MM.1S (cell line): ENCODE measurements at regions not wholly inside any gene's neighbourhood (a gene's known extent, or its start where the extent isn't known, plus 50 kb on each side); places are given as distances from the start of the nearest gene placed in this dataset.

Experiments
- DNase-seq: peaks from one replicate; pipeline ENCODE4 v3.0.0-alpha.2; 2015
- H2AFZ ChIP-seq: fragments of 300-600 bp; sonication (generic); 2 replicates; pipeline ENCODE4 v1.6.0; 2016; ENCODE audit warnings: antibody characterized with exemption, low read length
- H3F3A ChIP-seq: fragments of 300-600 bp; sonication (generic); 2 replicates; pipeline ENCODE4 v1.6.1; 2016; ENCODE audit warnings: mild to moderate bottlenecking, antibody characterized with exemption, low read length, moderate library complexity, mixed read lengths; ENCODE audit not compliant: insufficient read depth
- H3K27ac ChIP-seq: fragments of 300-600 bp; sonication (generic); 2 replicates; pipeline ENCODE4 v1.5.1; 2016; ENCODE audit warnings: mild to moderate bottlenecking, low read length
- H3K27me3 ChIP-seq: fragments of 300-600 bp; sonication (generic); replicated peaks from 2 replicates; pipeline ENCODE4 v1.6.0; 2016; ENCODE audit warnings: low read length; ENCODE audit not compliant: insufficient read depth
- H3K36me3 ChIP-seq: fragments of 300-600 bp; sonication (generic); replicated peaks from 2 replicates; pipeline ENCODE4 v1.6.1; 2016; ENCODE audit warnings: mild to moderate bottlenecking, low read length, mixed read lengths; ENCODE audit not compliant: insufficient read depth
- H3K4me1 ChIP-seq: fragments of 300-600 bp; sonication (generic); 2 replicates; pipeline ENCODE4 v1.6.1; 2016; ENCODE audit warnings: low read length, mixed read lengths
- H3K4me2 ChIP-seq: fragments of 300-600 bp; sonication (generic); 2 replicates; pipeline ENCODE4 v1.6.0; 2016; ENCODE audit warnings: low read depth, low read length
- H3K4me3 ChIP-seq: fragments of 300-600 bp; sonication (generic); 2 replicates; pipeline ENCODE4 v1.5.1; 2016; ENCODE audit warnings: low read length, mixed read lengths
- H3K79me2 ChIP-seq: fragments of 300-600 bp; sonication (generic); 2 replicates; pipeline ENCODE4 v1.6.1; 2016; ENCODE audit warnings: mixed run types, low read length, mixed read lengths
- H3K9ac ChIP-seq: fragments of 300-600 bp; sonication (generic); 2 replicates; pipeline ENCODE4 v1.6.1; 2016; ENCODE audit warnings: low read length, mixed read lengths
- H3K9me2 ChIP-seq: fragments of 300-600 bp; sonication (generic); replicated peaks from 2 replicates; pipeline ENCODE4 v1.6.1; 2016; ENCODE audit warnings: mild to moderate bottlenecking, low read length, mixed read lengths; ENCODE audit not compliant: insufficient read depth
- H3K9me3 ChIP-seq: fragments of 300-600 bp; sonication (generic); replicated peaks from 2 replicates; pipeline ENCODE4 v1.6.1; 2016; ENCODE audit warnings: mild to moderate bottlenecking, low read length, mixed read lengths; ENCODE audit not compliant: insufficient read depth
- H4K20me1 ChIP-seq: fragments of 300-600 bp; sonication (generic); 2 replicates; pipeline ENCODE4 v1.6.1; 2016; ENCODE audit warnings: mild to moderate bottlenecking, low read length, moderate library complexity, mixed read lengths; ENCODE audit not compliant: insufficient read depth
- EZH2 ChIP-seq: fragments of 300-600 bp; sonication (generic); optimal IDR thresholded peaks from 2 replicates; pipeline ENCODE3; 2017; ENCODE audit warnings: low read depth, mild to moderate bottlenecking, antibody characterized with exemption, low read length, mixed read lengths
- EZH2phosphoT487 ChIP-seq: fragments of 300-600 bp; sonication (generic); IDR thresholded peaks from 2 replicates; pipeline ENCODE4 v1.6.1; 2018; ENCODE audit warnings: antibody characterized with exemption, low read length
- TF ChIP-seq, protein P1 (sequence below): fragments of 300-600 bp; sonication (generic); IDR thresholded peaks from 2 replicates; pipeline ENCODE4 v1.5.1; 2016; ENCODE audit warnings: antibody characterized with exemption, low read length, mixed read lengths

DNA sequence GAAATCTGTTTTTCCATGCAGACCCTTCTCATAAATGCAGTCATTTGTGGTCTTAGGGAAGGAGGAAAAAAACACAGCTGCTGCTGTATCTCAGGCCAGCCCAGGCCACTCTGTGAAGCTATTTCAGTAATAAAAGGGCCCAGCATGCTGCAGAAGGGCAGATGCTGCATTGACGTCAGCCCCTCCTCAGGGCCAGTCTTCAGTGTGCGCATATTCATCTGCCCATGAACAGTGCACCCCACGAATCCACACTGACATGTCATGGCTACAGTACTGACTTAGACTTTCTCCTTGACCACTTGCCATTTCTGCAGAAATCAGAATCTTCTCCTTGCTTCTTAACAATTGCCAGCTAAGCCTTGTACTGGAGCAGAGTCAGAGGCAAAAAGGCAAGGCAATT, 304.7 kb downstream of the GABRG2 start:
- no peaks in the 10 kb centered on the region for H3K9me3 ChIP-seq
- no peaks in the 10 kb centered on the region for H3K9me2 ChIP-seq
- no peak overlapping the region for H3K27ac ChIP-seq
- H3K9ac ChIP-seq, result no peak overlapping the region
- H3K79me2 ChIP-seq, result no peaks in the 10 kb centered on the region
- H4K20me1 ChIP-seq, result no peaks in the 10 kb centered on the region
- no peak overlapping the region for H3K4me2 ChIP-seq
- TF ChIP-seq, protein P1, sequence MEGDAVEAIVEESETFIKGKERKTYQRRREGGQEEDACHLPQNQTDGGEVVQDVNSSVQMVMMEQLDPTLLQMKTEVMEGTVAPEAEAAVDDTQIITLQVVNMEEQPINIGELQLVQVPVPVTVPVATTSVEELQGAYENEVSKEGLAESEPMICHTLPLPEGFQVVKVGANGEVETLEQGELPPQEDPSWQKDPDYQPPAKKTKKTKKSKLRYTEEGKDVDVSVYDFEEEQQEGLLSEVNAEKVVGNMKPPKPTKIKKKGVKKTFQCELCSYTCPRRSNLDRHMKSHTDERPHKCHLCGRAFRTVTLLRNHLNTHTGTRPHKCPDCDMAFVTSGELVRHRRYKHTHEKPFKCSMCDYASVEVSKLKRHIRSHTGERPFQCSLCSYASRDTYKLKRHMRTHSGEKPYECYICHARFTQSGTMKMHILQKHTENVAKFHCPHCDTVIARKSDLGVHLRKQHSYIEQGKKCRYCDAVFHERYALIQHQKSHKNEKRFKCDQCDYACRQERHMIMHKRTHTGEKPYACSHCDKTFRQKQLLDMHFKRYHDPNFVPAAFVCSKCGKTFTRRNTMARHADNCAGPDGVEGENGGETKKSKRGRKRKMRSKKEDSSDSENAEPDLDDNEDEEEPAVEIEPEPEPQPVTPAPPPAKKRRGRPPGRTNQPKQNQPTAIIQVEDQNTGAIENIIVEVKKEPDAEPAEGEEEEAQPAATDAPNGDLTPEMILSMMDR, result no peak
- TF ChIP-seq EZH2phosphoT487, result no peak
- no peak overlapping the region for H2AFZ ChIP-seq
- no peak for DNase-seq
- H3K4me3 ChIP-seq, result no peak overlapping the region
- H3K36me3 ChIP-seq, result no peaks in the 10 kb centered on the region
- no peaks in the 10 kb centered on the region for H3K4me1 ChIP-seq
- H3F3A ChIP-seq, result no peaks in the 10 kb centered on the region
- H3K27me3 ChIP-seq, result no peaks in the 10 kb centered on the region

DNA sequence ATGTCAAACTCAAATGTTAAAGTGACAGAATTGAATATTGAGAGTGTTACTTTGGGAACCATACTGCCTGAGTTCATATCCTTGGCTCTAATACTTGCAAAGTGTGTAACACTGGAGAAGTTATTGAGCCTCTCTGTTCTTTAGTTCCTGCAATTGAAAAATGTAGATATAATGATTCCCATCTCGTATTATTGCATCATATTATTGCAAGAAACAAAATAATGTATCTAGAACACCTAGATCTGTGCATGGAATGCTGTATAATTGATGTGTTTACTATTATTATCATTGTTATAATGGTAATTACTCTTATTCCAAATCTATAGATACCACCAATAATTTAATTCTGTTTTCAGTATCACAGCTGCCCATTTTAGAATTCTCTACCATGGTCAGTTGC, 310.3 kb downstream of the GABRG2 start:
- H3K36me3 ChIP-seq, result no peaks in the 10 kb centered on the region
- no peak for DNase-seq

DNA sequence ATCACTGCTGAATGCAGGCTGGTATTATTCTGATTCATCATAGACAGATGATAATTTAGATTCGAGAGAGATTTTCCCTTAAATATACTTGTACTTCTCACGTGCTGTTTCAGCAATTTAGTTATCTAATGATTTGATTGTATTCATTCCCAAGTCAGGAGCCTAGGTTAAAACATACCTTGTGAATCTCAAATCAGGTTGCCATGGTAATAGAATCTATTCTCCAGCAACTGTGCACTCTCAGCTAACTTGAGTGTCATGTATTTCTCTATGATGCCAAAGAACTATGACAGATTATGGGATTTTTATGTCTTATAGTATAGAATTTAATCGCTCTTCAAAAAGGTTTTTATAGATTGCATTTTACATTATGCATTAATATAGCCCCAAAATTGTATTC, 315.3 kb downstream of the GABRG2 start:
- Histone ChIP-seq H2AFZ (no peak overlapping the region), H3K9me2 (no peaks in the 10 kb centered on the region), H3K4me2 (no peak overlapping the region), H3K4me3 (no peak overlapping the region), H3K27me3 (no peaks in the 10 kb centered on the region), H3K79me2 (no peaks in the 10 kb centered on the region), H3K4me1 (no peaks in the 10 kb centered on the region), H3K9ac (no peak overlapping the region), H3F3A (no peaks in the 10 kb centered on the region), H4K20me1 (no peaks in the 10 kb centered on the region), H3K27ac (no peak overlapping the region), H3K9me3 (no peaks in the 10 kb centered on the region), H3K36me3 (no peaks in the 10 kb centered on the region)
- no peak for DNase-seq
- TF ChIP-seq EZH2phosphoT487 (no peak), EZH2 (no peak)
- TF ChIP-seq, protein P1, result no peak

More for the DNA sequence above, 310.3 kb downstream of the GABRG2 start:
- no peaks in the 10 kb centered on the region for H3K9me3 ChIP-seq
- TF ChIP-seq EZH2phosphoT487, result no peak
- TF ChIP-seq EZH2, result no peak
- TF ChIP-seq, protein P1, result no peak
- no peaks in the 10 kb centered on the region for H3K27me3 ChIP-seq
- H3K4me2 ChIP-seq, result no peak overlapping the region
- H3K4me1 ChIP-seq, result no peaks in the 10 kb centered on the region
- no peaks in the 10 kb centered on the region for H3F3A ChIP-seq
- H3K9ac ChIP-seq, result no peak overlapping the region
- no peak overlapping the region for H3K27ac ChIP-seq
- no peak overlapping the region for H2AFZ ChIP-seq
- H3K9me2 ChIP-seq, result no peaks in the 10 kb centered on the region
- no peak overlapping the region for H3K4me3 ChIP-seq
- H3K79me2 ChIP-seq, result no peaks in the 10 kb centered on the region
- no peaks in the 10 kb centered on the region for H4K20me1 ChIP-seq

DNA sequence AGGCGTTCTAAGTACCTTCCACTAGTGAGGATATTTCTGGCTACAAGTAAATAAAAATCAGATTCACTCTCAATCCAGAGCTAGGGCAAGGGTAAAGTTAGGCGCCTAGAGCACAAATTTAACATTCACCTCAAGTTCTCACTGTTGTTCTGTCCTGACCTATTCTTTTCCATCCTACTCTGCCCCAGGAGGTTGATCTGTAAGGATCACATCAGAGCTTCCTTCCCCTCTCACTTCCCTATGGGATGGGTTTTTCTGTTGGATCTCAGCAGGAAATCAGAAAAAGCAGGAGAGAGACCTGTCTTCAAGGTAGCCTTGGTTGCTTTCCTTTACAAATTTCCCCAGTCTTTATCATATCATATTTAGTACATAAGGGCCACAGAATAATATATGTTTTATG, 316.7 kb downstream of the GABRG2 start:
- DNase-seq, result no peak
- no peaks in the 10 kb centered on the region for H3K4me1 ChIP-seq
- H4K20me1 ChIP-seq, result no peaks in the 10 kb centered on the region

More for the DNA sequence above, 316.7 kb downstream of the GABRG2 start:
- H3K4me3 ChIP-seq, result no peak overlapping the region
- H3F3A ChIP-seq, result no peaks in the 10 kb centered on the region
- H3K9me2 ChIP-seq, result no peaks in the 10 kb centered on the region
- H3K36me3 ChIP-seq, result no peaks in the 10 kb centered on the region
- H3K4me2 ChIP-seq, result no peak overlapping the region
- no peaks in the 10 kb centered on the region for H3K27me3 ChIP-seq
- no peak overlapping the region for H2AFZ ChIP-seq
- H3K79me2 ChIP-seq, result no peaks in the 10 kb centered on the region
- TF ChIP-seq EZH2phosphoT487 (no peak), EZH2 (no peak)
- TF ChIP-seq, protein P1, result no peak
- H3K9me3 ChIP-seq, result no peaks in the 10 kb centered on the region
- H3K9ac ChIP-seq, result no peak overlapping the region
- no peak overlapping the region for H3K27ac ChIP-seq
